ENCODE measurements at regions not wholly inside any gene's neighbourhood (a gene's known extent, or its start where the extent isn't known, plus 50 kb on each side); places are given as distances from the start of the nearest gene placed in this dataset.

- TF ChIP-seq CTCF (IDR thresholded peaks at IDR 0.05) (no peak), POLR2A (IDR thresholded peaks at IDR 0.05) (no peak), EP300 (IDR thresholded peaks at IDR 0.05) (no peak)
These were observed 655.1 kb downstream of the VRK1 start for GRCh38 chr14:97452314-97452713.
